GM18511 (cell line): ENCODE measurements at regions not wholly inside any gene's neighbourhood (a gene's known extent, or its start where the extent isn't known, plus 50 kb on each side); places are given as distances from the start of the nearest gene placed in this dataset.
"Not testable (repeated sequence)": the region's sequence is repeated elsewhere in the genome, so short reads cannot be mapped to it uniquely, and the experiment has no call there.

Experiments used
- ATAC-seq: cut with Tn5 transposase; IDR thresholded peaks from one replicate; pipeline ENCODE4 v1.9.1; 2021; ENCODE audit warnings: mild to moderate bottlenecking, moderate library complexity; ENCODE audit not compliant: unreplicated experiment

- ATAC-seq: no peak
Observed at GRCh38 chr1:184181044-184181443, 129.5 kb downstream of the TSEN15 start.

GRCh38 chr1:184183919-184184318 is 132.4 kb downstream of the TSEN15 start:
- ATAC-seq: no peak

- not testable (repeated sequence) for ATAC-seq
Observed at GRCh38 chr1:184184614-184185013, 133.1 kb downstream of the TSEN15 start.

GRCh38 chr1:184185347-184185746 is 133.8 kb downstream of the TSEN15 start:
- no peak for ATAC-seq

- no peak for ATAC-seq
Observed at GRCh38 chr1:184186167-184186566, 134.6 kb downstream of the TSEN15 start.

GRCh38 chr1:184187097-184187496 is 135.6 kb downstream of the TSEN15 start:
- ATAC-seq: no peak

GRCh38 chr1:184188037-184188436 is 136.5 kb downstream of the TSEN15 start:
- ATAC-seq: no peak

GRCh38 chr1:184189361-184189760 is 137.8 kb downstream of the TSEN15 start:
- ATAC-seq: no peak

- ATAC-seq: no peak
Observed at GRCh38 chr1:184190616-184191015, 139.1 kb downstream of the TSEN15 start.

- no peak for ATAC-seq
Observed at GRCh38 chr1:184191181-184191621, 139.7 kb downstream of the TSEN15 start.

GRCh38 chr1:184192796-184193195 is 141.3 kb downstream of the TSEN15 start:
- ATAC-seq: no peak

- no peak for ATAC-seq
Observed at GRCh38 chr1:184193451-184193850, 141.9 kb downstream of the TSEN15 start.

- ATAC-seq: no peak
Observed at GRCh38 chr1:184194236-184194635, 142.7 kb downstream of the TSEN15 start.

- ATAC-seq: not testable (repeated sequence)
Observed at GRCh38 chr1:184195722-184196121, 144.2 kb downstream of the TSEN15 start.

GRCh38 chr1:184197831-184198230 is 146.3 kb downstream of the TSEN15 start:
- ATAC-seq: no peak

- ATAC-seq: no peak
Observed at GRCh38 chr1:184199036-184199435, 147.5 kb downstream of the TSEN15 start.

- ATAC-seq: no peak
Observed at GRCh38 chr1:184199438-184200085, 148.0 kb downstream of the TSEN15 start.

- ATAC-seq: no peak
Observed at GRCh38 chr1:184208622-184209021, 157.1 kb downstream of the TSEN15 start.

GRCh38 chr1:184210031-184210430 is 158.5 kb downstream of the TSEN15 start:
- ATAC-seq: no peak

GRCh38 chr1:184210862-184211261 is 159.3 kb downstream of the TSEN15 start:
- ATAC-seq: no peak

GRCh38 chr1:184212649-184213314 is 161.3 kb downstream of the TSEN15 start:
- no peak for ATAC-seq

GRCh38 chr1:184214128-184214527 is 162.6 kb downstream of the TSEN15 start:
- ATAC-seq: no peak
